ENCODE measurements at regions not wholly inside any gene's neighbourhood (a gene's known extent, or its start where the extent isn't known, plus 50 kb on each side); places are given as distances from the start of the nearest gene placed in this dataset.

- RAD21 ChIA-PET (ENCODE audit: low non-redundant PET in 1 of 2, low total read pairs in 2 of 2, uncharacterized antibody in 2 of 2, unreplicated experiment in 2 of 2) = no interaction called here
Measured at GRCh38 chr2:146244830-146245229, 1600.0 kb upstream of the ACVR2A start.

More at GRCh38 chr2:146244830-146245229, 1600.0 kb upstream of the ACVR2A start:
- intact Hi-C loops (cut with micrococcal nuclease) = no loop called here
- ChIA-PET POLR2A (no interaction called here), CTCF (no interaction called here)
- H3K36me3 ChIP-seq (ENCODE audit: control insufficient read depth in 1 of 2, insufficient read depth in 2 of 2, low read length in 2 of 2) = no peaks in the 10 kb centered on the region
- no peaks in the 10 kb centered on the region for H3K9me3 ChIP-seq (ENCODE audit: control insufficient read depth in 1 of 2, insufficient read depth in 1 of 2, low read depth in 1 of 2, low read length in 2 of 2)
- BruUV-seq (replicated peaks) = no TSS peak
- DNase-seq (ENCODE audit: low read depth, low spot score) (no peak), ATAC-seq (no peak)
- no peak for TF ChIP-seq RAD21 (IDR thresholded peaks at IDR 0.05; ENCODE audit: low read depth)
- TF ChIP-seq ZBTB33 (IDR thresholded peaks at IDR 0.05; ENCODE audit: extremely low read depth, insufficient replicate concordance, low read length) = no peak
- no peak for TF ChIP-seq SRF (IDR thresholded peaks at IDR 0.05; ENCODE audit: low read depth)
- TF ChIP-seq, protein P1, sequence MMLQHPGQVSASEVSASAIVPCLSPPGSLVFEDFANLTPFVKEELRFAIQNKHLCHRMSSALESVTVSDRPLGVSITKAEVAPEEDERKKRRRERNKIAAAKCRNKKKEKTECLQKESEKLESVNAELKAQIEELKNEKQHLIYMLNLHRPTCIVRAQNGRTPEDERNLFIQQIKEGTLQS (IDR thresholded peaks at IDR 0.05) = no peak
- TF ChIP-seq EZH2 (IDR thresholded peaks at IDR 0.05) = no peak
- no peak for TF ChIP-seq EZH2phosphoT487 (IDR thresholded peaks at IDR 0.05; ENCODE audit: borderline replicate concordance)
- no peak for TF ChIP-seq ZNF274 (IDR thresholded peaks at IDR 0.05; ENCODE audit: low read depth, low read length)
- no peak for TF ChIP-seq ZFX (IDR thresholded peaks at IDR 0.05)
- TF ChIP-seq, protein P2, sequence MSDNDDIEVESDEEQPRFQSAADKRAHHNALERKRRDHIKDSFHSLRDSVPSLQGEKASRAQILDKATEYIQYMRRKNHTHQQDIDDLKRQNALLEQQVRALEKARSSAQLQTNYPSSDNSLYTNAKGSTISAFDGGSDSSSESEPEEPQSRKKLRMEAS (IDR thresholded peaks at IDR 0.05) = no peak
- TF ChIP-seq, protein P3, sequence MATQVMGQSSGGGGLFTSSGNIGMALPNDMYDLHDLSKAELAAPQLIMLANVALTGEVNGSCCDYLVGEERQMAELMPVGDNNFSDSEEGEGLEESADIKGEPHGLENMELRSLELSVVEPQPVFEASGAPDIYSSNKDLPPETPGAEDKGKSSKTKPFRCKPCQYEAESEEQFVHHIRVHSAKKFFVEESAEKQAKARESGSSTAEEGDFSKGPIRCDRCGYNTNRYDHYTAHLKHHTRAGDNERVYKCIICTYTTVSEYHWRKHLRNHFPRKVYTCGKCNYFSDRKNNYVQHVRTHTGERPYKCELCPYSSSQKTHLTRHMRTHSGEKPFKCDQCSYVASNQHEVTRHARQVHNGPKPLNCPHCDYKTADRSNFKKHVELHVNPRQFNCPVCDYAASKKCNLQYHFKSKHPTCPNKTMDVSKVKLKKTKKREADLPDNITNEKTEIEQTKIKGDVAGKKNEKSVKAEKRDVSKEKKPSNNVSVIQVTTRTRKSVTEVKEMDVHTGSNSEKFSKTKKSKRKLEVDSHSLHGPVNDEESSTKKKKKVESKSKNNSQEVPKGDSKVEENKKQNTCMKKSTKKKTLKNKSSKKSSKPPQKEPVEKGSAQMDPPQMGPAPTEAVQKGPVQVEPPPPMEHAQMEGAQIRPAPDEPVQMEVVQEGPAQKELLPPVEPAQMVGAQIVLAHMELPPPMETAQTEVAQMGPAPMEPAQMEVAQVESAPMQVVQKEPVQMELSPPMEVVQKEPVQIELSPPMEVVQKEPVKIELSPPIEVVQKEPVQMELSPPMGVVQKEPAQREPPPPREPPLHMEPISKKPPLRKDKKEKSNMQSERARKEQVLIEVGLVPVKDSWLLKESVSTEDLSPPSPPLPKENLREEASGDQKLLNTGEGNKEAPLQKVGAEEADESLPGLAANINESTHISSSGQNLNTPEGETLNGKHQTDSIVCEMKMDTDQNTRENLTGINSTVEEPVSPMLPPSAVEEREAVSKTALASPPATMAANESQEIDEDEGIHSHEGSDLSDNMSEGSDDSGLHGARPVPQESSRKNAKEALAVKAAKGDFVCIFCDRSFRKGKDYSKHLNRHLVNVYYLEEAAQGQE (IDR thresholded peaks at IDR 0.05; ENCODE audit: low read depth) = no peak
- TF ChIP-seq POLR2A (IDR thresholded peaks at IDR 0.05; ENCODE audit: borderline replicate concordance, extremely low read depth, insufficient read depth, insufficient read length) = no peak
- TF ChIP-seq EGR1 (IDR thresholded peaks at IDR 0.05; ENCODE audit: low read depth) = no peak
- H3K9me2 ChIP-seq (ENCODE audit: insufficient read depth) = no peaks in the 10 kb centered on the region
- H2AFZ ChIP-seq (ENCODE audit: low read depth, low read length, poor library complexity, severe bottlenecking) = no peak overlapping the region
- no peaks in the 10 kb centered on the region for H3K4me1 ChIP-seq (ENCODE audit: control insufficient read depth in 1 of 2, insufficient read depth in 2 of 2, low read length in 2 of 2)
- no peak overlapping the region for H3K27ac ChIP-seq (ENCODE audit: low read depth, low read length)
- no peak overlapping the region for H3K4me2 ChIP-seq (ENCODE audit: low read length)
- H3K9ac ChIP-seq (ENCODE audit: low read length) = no peak overlapping the region
- H3K79me2 ChIP-seq (ENCODE audit: insufficient read depth, low read length) = no peaks in the 10 kb centered on the region
- no peak overlapping the region for H3K4me3 ChIP-seq (replicated peaks in 1 of 2; ENCODE audit: low read depth in 1 of 2, low read length in 2 of 2)
- H4K20me1 ChIP-seq (ENCODE audit: insufficient read depth) = no peaks in the 10 kb centered on the region
- H3K27me3 ChIP-seq (ENCODE audit: insufficient read depth, low read length) = no peaks in the 10 kb centered on the region
